Ovary (tissue), 3 donors: ENCODE measurements at regions not wholly inside any gene's neighbourhood (a gene's known extent, or its start where the extent isn't known, plus 50 kb on each side); places are given as distances from the start of the nearest gene placed in this dataset.

Experiments used
- CTCF ChIP-seq, 3 donors: fragments of 450-650 bp in 2 of 3; fragments of 200-600 bp in 1 of 3; IDR thresholded peaks; one replicate each; pipeline versions ENCODE4 v1.5.1 to v1.8.0; 2016 to 2022; ENCODE audit warnings: antibody characterized with exemption in 3 of 3, mild to moderate bottlenecking in 1 of 3
- EP300 ChIP-seq: sonication (generic); formaldehyde crosslinking; IDR thresholded peaks from one replicate; pipeline ENCODE4 v1.6.1; 2017; ENCODE audit warnings: antibody characterized with exemption
- POLR2A ChIP-seq: fragments of 450-650 bp; IDR thresholded peaks from one replicate; pipeline ENCODE4 v1.6.1; 2017; ENCODE audit warnings: antibody characterized with exemption, mild to moderate bottlenecking, moderate library complexity
- donor health status: DM: no; HTN: no; CAD: no.

- no peak for TF ChIP-seq CTCF (IDR thresholded peaks at IDR 0.05)
- no peak for TF ChIP-seq POLR2A
- no peak for TF ChIP-seq EP300
Measured at GRCh38 chr3:194944526-194944925, 258.8 kb downstream of the FAM43A start.
